HG02852 (cell line): ENCODE measurements at regions not wholly inside any gene's neighbourhood (a gene's known extent, or its start where the extent isn't known, plus 50 kb on each side); places are given as distances from the start of the nearest gene placed in this dataset.

Experiments
- ATAC-seq: cut with Tn5 transposase; IDR thresholded peaks from one replicate; pipeline ENCODE4 v1.9.1; 2021; ENCODE audit warnings: mild to moderate bottlenecking, moderate library complexity; ENCODE audit not compliant: unreplicated experiment

DNA sequence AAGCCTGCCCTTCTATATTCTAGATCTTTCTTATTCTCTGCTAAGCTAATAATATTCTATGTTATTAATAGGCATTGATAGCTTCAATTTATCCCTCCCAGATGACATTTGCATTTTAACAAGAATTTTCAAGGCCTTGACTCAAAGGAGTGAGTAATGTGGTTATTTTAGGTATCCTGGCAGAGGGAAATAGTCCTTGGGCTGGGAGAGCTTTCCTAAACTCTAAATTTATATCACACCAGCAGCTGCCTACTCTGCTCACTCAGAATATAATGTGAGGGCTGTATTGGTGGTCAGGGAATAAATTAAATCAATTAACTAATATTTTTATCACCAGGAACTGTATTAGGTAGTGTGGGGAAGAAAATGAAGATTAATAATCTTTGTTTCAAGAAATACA lies 74.8 kb upstream of the ADAM23 start:
- no peak for ATAC-seq

GRCh38 chr2:206368933-206369569 lies 74.3 kb upstream of the ADAM23 start:
- no peak for ATAC-seq

DNA sequence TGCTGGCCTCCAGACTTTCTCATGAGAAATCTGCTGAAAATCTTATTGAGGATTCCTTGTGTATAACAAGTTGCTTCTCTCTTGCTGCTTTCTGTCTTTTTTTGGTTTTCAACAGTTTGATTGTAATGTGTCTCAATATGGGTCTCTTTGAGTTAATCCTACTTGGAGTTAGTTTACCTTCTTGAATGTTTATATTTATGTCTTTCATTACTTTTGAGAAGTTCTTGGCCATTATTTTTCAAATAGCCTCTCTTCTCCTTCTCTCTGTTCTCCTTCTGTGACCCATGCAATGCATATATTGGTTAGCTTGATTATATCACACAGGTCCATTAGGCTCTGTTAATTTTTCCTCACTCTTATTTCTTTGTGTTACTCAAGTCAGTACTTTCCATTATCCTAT lies 67.4 kb upstream of the ADAM23 start:
- no peak for ATAC-seq

DNA sequence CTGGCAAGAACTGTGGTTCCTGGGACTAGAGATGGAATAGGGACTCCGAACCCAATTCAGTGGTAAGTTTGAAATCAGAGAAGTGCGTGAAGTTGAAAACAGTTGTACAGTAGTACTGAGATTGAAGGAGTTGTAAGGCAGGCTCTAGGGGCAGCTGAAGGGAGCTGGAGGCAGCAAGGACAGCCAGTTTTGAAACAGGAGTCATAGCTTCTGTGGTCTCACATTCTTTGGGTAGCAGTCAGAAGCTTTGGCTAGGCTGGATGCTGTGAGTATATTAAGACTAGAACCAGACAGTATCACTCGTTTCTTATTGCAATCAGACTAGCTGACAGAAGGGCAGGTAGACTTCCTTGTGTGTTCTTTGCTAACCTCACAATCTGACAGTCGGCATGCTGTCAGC lies 64.5 kb upstream of the ADAM23 start:
- ATAC-seq = no peak

- ATAC-seq = no peak
Observed at GRCh38 chr2:206379266-206379665, 64.1 kb upstream of the ADAM23 start.

DNA sequence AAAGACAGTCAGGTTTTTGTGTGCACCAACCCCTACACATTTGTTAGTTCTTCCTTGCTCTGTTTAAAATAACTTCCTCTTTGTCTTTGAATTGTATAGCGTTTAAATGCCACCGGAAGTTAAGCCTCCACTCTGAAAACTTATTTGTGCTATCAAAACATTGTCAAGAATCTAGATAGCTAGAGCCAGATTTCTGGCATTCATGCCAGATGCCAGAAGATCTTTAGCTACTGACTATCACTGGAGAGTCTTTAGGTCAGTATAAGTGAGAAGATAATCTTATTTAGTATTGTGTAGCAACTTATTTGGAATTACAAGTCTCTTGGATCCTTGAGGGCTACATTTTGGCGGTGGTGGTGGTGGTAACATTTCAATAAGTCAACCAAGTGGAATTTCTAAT lies 63.4 kb upstream of the ADAM23 start:
- no peak for ATAC-seq

DNA sequence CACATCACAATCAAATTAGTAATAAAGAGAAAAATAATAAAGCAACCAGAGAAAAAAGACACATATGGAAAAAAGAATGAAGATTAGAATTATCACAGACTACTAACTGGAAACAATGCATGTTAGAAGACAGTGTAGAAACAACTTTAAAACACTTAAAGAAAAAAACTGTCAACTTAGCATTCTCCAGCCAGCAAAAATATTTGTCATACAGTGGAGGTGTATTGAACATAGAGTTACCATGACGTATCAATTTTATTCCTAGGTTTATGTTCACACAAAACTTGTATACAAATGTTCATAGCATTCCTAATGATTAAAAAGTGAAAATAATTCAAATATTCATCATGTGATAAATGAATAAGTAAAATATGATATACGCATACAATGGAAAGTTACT lies 61.5 kb upstream of the ADAM23 start:
- ATAC-seq = no peak

DNA sequence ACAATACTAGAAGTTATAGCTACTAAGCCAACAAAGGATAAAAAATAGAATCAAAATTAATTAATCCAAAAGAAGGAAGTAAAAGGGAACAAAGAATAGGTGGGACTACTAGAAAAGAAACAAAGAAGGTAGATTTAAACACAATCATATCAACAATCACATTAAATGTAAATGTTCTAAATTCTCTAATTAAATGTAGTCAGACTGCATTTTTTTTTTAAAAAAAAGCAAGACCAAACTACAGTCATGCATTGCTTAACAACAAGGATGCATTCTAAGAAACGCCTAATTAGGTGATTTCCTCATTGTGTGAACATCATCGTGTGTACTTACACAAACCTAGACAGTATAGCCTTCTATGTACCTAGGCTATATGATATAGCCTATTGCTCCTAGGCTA lies 59.7 kb upstream of the ADAM23 start:
- ATAC-seq = no peak

GRCh38 chr2:206387808-206388207 lies 55.5 kb upstream of the ADAM23 start:
- ATAC-seq = no peak

- ATAC-seq = no peak
Observed at GRCh38 chr2:206388698-206389097, 54.6 kb upstream of the ADAM23 start.

- ATAC-seq = no peak
Observed at GRCh38 chr2:206389164-206389563, 54.2 kb upstream of the ADAM23 start.

- ATAC-seq = no peak
Observed at GRCh38 chr2:206390181-206390580, 53.2 kb upstream of the ADAM23 start.

- peak; percentile 97 for ATAC-seq
Observed at GRCh38 chr2:206392118-206392517, 51.2 kb upstream of the ADAM23 start.
